Heart left ventricle (tissue), 13 donors: ENCODE measurements at regions not wholly inside any gene's neighbourhood (a gene's known extent, or its start where the extent isn't known, plus 50 kb on each side); places are given as distances from the start of the nearest gene placed in this dataset.
"Not testable (repeated sequence)": the region's sequence is repeated elsewhere in the genome, so short reads cannot be mapped to it uniquely, and the experiment has no call there.

ENCODE experiments used
- CTCF ChIP-seq, 12 donors: fragments of 200-600 bp; sonication (generic) in 4 of 12; IDR thresholded peaks; one replicate each; pipeline versions ENCODE4 v1.5.0 to v1.8.0; 2018 to 2022; ENCODE audit warnings: antibody characterized with exemption in 12 of 12, mild to moderate bottlenecking in 5 of 12
- POLR2A ChIP-seq, 2 donors: fragments of 450-650 bp; IDR thresholded peaks; one replicate each; pipeline ENCODE4 v1.6.1; 2017; ENCODE audit warnings: antibody characterized with exemption in 2 of 2, mild to moderate bottlenecking in 2 of 2, moderate library complexity in 2 of 2
- donor health status: ischemic (EF 13 %, LVEDD 7.1; RV severe dilation, severe dysfunction).
- donor health status: DM: no; HTN: yes; CAD: no.
- donor health status: DM: no; HTN: no; CAD: no.
- donor health status: ischemic (EF 25% LVEDD 6.9; RV normal size, moderate dysfunction).
- donor health status: ischemic (EF 25% LVEDD 5.7; RV mildly dilated, moderate dysfunction).
- donor health status: ischemic (EF 35%, LVEDD 5.7; RV mildly dilated, moderate dysfunction).
- donor health status: nonischemic (EF 11% LVEDD 7.7; RV severe dilation, severe dysfunction).
- donor health status: DM: yes; HTN: yes; CAD: no.
- donor health status: PGD.
- donor health status: ischemic (EF 29% LVEDD 5.4; RV normal size, mild dysfunction).
- donor health status: nonischemic (EF 23%, LVEDD 6.1; RV moderate dilation, normal function).

- TF ChIP-seq POLR2A, CTCF (IDR thresholded peaks at IDR 0.05): not testable (repeated sequence)
Observed at GRCh38 chrX:113991720-113992119, 592.2 kb upstream of the HTR2C start.
